ENCODE measurements at regions not wholly inside any gene's neighbourhood (a gene's known extent, or its start where the extent isn't known, plus 50 kb on each side); places are given as distances from the start of the nearest gene placed in this dataset.

DNA sequence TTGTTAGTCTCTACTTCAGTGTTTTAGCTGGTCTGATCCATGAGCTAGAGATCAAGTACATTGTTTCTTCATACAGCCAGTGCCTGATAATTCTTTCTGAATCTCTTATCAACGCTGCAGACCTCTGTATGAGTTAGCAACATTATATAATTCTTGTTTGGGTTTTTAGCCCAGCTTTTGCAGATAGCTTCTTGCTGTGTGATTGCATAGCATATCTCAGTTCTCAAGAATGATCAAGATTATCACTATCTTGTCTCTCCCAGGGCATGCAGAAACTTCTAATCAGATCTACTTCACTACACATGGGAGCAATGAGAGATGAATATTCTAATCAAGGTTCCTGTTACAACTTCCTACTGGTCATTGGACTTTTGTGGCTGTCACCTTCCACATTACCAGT is 158.3 kb downstream of the FAM174A start:
- no peak for TF ChIP-seq CTCF (IDR thresholded peaks at IDR 0.05)
- no peak for TF ChIP-seq EZH2phosphoT487 (IDR thresholded peaks at IDR 0.05)
- no peak for TF ChIP-seq EZH2 (IDR thresholded peaks at IDR 0.05)

All from neural progenitor cell (in vitro differentiated cells).